ENCODE measurements at regions not wholly inside any gene's neighbourhood (a gene's known extent, or its start where the extent isn't known, plus 50 kb on each side); places are given as distances from the start of the nearest gene placed in this dataset.

GRCh38 chr9:135212961-135213360 lies 125.5 kb downstream of the OLFM1 start:
- TF ChIP-seq CTCF (IDR thresholded peaks at IDR 0.05) (no peak), POLR2A (IDR thresholded peaks at IDR 0.05; ENCODE audit: low read depth) (no peak)
